Mesenchymal stem cell (in vitro differentiated cells and primary cell): ENCODE measurements at regions not wholly inside any gene's neighbourhood (a gene's known extent, or its start where the extent isn't known, plus 50 kb on each side); places are given as distances from the start of the nearest gene placed in this dataset.
"Not testable (repeated sequence)": the region's sequence is repeated elsewhere in the genome, so short reads cannot be mapped to it uniquely, and the experiment has no call there.

ENCODE experiments used
- DNase-seq: peaks from one replicate; pipeline ENCODE4 v3.0.0-alpha.2; 2013
- H2AFZ ChIP-seq: one replicate; pipeline ENCODE4 v1.6.1; 2013; ENCODE audit warnings: low read depth, mild to moderate bottlenecking, control low read depth, inconsistent platforms, low read length, moderate library complexity
- H2AK5ac ChIP-seq: 2 replicates; pipeline ENCODE4 v1.6.1; 2013; ENCODE audit warnings: low read length, moderate library complexity, mild to moderate bottlenecking, inconsistent platforms; ENCODE audit not compliant: severe bottlenecking
- H2BK120ac ChIP-seq: one replicate; pipeline ENCODE4 v1.6.1; 2013; ENCODE audit warnings: low read depth, mild to moderate bottlenecking, inconsistent platforms, low read length, moderate library complexity
- H2BK12ac ChIP-seq, 2 experiments: one replicate each; pipeline ENCODE4 v1.6.1; 2013; ENCODE audit warnings: inconsistent platforms in 2 of 2, low read length in 2 of 2, mild to moderate bottlenecking in 2 of 2, moderate library complexity in 2 of 2, control low read depth in 1 of 2
- H2BK15ac ChIP-seq: one replicate; pipeline ENCODE4 v1.6.1; 2013; ENCODE audit warnings: mild to moderate bottlenecking, low read depth, inconsistent platforms; ENCODE audit not compliant: poor library complexity, severe bottlenecking
- H2BK5ac ChIP-seq: 2 replicates; pipeline ENCODE4 v1.6.1; 2013; ENCODE audit warnings: low read depth, mild to moderate bottlenecking, low read length, control low read depth, inconsistent platforms; ENCODE audit not compliant: poor library complexity, severe bottlenecking
- H3K14ac ChIP-seq, 2 experiments: one replicate each; pipeline ENCODE4 v1.6.1; 2013; ENCODE audit warnings: inconsistent platforms in 2 of 2, low read length in 2 of 2, control low read depth in 1 of 2, mild to moderate bottlenecking in 1 of 2, moderate library complexity in 1 of 2
- H3K18ac ChIP-seq, 2 experiments: one replicate each; pipeline ENCODE4 v1.6.1; 2013; ENCODE audit warnings: inconsistent platforms in 2 of 2, low read length in 2 of 2, control low read depth in 1 of 2, low read depth in 1 of 2, mild to moderate bottlenecking in 1 of 2
- H3K23ac ChIP-seq, 2 experiments: one replicate each; pipeline ENCODE4 v1.6.1; 2013; ENCODE audit warnings: inconsistent platforms in 2 of 2, low read length in 2 of 2, mild to moderate bottlenecking in 2 of 2, moderate library complexity in 2 of 2, control low read depth in 1 of 2
- H3K27ac ChIP-seq: 2 replicates; pipeline ENCODE4 v1.5.1; 2013; ENCODE audit warnings: mild to moderate bottlenecking, moderate library complexity, low read length, control low read depth, inconsistent platforms; ENCODE audit not compliant: poor library complexity, severe bottlenecking
- H3K27me3 ChIP-seq, 2 experiments: 2 replicates each; pipeline versions ENCODE4 v1.6.1 to v1.7.0; 2013; ENCODE audit warnings: low read length in 2 of 2, mild to moderate bottlenecking in 2 of 2, moderate library complexity in 2 of 2, control low read depth in 1 of 2, inconsistent platforms in 1 of 2; ENCODE audit not compliant: control insufficient read depth in 1 of 2, insufficient read depth in 1 of 2
- H3K36me3 ChIP-seq, 2 experiments: 2 replicates each; pipeline versions ENCODE4 v1.6.1 to v1.7.0; 2013; ENCODE audit warnings: low read length in 2 of 2, control low read depth in 1 of 2, inconsistent platforms in 1 of 2, low read depth in 1 of 2, mild to moderate bottlenecking in 1 of 2; ENCODE audit not compliant: insufficient read depth in 2 of 2, control insufficient read depth in 1 of 2
- H3K4ac ChIP-seq, 2 experiments: one replicate each; pipeline ENCODE4 v1.6.1; 2013; ENCODE audit warnings: inconsistent platforms in 2 of 2, low read length in 2 of 2, mild to moderate bottlenecking in 2 of 2, moderate library complexity in 2 of 2, control low read depth in 1 of 2, low read depth in 1 of 2
- H3K4me1 ChIP-seq: 2 replicates; pipeline ENCODE4 v1.6.1; 2013; ENCODE audit warnings: low read depth, low read length, control low read depth; ENCODE audit not compliant: control insufficient read depth, insufficient read depth
- H3K4me2 ChIP-seq: 2 replicates; pipeline ENCODE4 v1.6.1; 2013; ENCODE audit warnings: low read length, mild to moderate bottlenecking, inconsistent platforms; ENCODE audit not compliant: poor library complexity, severe bottlenecking
- H3K4me3 ChIP-seq, 2 experiments: 2 replicates each; pipeline versions ENCODE4 v1.5.1 to v1.7.0; 2013; ENCODE audit warnings: low read length in 2 of 2, mild to moderate bottlenecking in 2 of 2, control low read depth in 1 of 2, low read depth in 1 of 2; ENCODE audit not compliant: insufficient read depth in 1 of 2
- H3K79me1 ChIP-seq: replicated peaks from 2 replicates; pipeline ENCODE4 v1.6.1; 2013; ENCODE audit warnings: mild to moderate bottlenecking, control low read depth, low read length, inconsistent platforms; ENCODE audit not compliant: poor library complexity, severe bottlenecking
- H3K9ac ChIP-seq: 2 replicates; pipeline ENCODE4 v1.7.0; 2013; ENCODE audit warnings: mild to moderate bottlenecking, low read length, moderate library complexity
- H3K9me3 ChIP-seq: 2 replicates; pipeline ENCODE4 v1.7.0; 2013; ENCODE audit warnings: mild to moderate bottlenecking, low read length; ENCODE audit not compliant: control insufficient read depth
- H4K8ac ChIP-seq: one replicate; pipeline ENCODE4 v1.6.1; 2013; ENCODE audit warnings: inconsistent platforms, mild to moderate bottlenecking, low read length, moderate library complexity
- H4K91ac ChIP-seq: one replicate; pipeline ENCODE4 v1.6.1; 2013; ENCODE audit warnings: mild to moderate bottlenecking, low read length, inconsistent platforms
- WGBS: methylation state at CpG from one replicate; pipeline ENCODE4 v1.1.7; 2013; ENCODE audit warnings: mixed read lengths; 5-methylcytosine and 5-hydroxymethylcytosine counted together

DNA sequence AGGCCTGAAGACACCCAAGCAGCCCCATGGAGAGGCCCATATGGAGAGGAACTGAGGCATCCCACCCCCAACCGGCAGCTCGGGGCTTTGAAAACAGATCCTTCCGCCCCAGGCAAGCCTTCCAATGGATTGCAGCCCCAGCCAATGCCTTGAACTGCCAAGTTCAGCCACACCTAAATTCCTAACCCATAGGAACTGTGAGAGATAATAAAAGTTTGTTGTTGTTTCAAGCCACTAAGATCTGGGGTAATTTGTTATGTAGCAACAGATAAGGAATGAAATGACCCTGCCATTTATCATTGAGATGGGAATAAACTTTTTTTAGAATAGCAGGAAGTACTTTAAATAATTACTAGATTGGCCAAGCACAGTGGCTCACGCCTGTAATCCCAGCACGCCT lies 80.3 kb upstream of the SPDYE9 start:
- not testable (repeated sequence) for H3K9me3 ChIP-seq, H3K4me1 ChIP-seq, H3K9ac ChIP-seq, H3K27ac ChIP-seq, DNase-seq, H3K36me3 ChIP-seq, H3K4me2 ChIP-seq, H2AK5ac ChIP-seq, H4K91ac ChIP-seq, H2BK120ac ChIP-seq, H3K4ac ChIP-seq, H2AFZ ChIP-seq, H3K79me1 ChIP-seq, H3K4me3 ChIP-seq, H3K14ac ChIP-seq, H3K23ac ChIP-seq, H2BK5ac ChIP-seq, H2BK12ac ChIP-seq, H2BK15ac ChIP-seq, H4K8ac ChIP-seq, H3K27me3 ChIP-seq, H3K18ac ChIP-seq
- whole genome bisulfite sequencing = no CpG with 5 or more reads among the region's 5 CpGs

DNA sequence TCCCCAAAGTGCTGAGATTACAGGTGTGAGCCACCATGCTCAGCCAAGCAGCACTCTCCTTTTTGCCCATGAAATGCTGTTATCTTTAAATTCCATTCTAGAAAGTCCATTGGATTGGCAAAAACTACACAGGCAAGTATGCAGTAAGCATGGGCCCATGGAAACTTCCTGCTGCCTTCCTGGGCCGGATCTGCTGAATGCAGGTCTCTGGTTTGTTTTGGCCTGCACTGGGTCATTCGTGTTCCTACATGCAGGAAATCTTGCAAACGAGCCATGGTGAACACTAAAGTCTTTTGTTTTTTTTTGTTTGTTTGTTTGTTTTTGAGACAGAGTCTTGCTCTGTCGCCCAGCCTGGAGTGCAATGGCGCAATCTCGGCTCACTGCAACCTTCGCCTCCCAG lies 76.8 kb upstream of the SPDYE9 start:
- H3K27me3 ChIP-seq, H3K27ac ChIP-seq, DNase-seq, H2BK5ac ChIP-seq, H3K4me2 ChIP-seq, H3K9me3 ChIP-seq, H3K4ac ChIP-seq, H3K18ac ChIP-seq, H2BK15ac ChIP-seq, H3K9ac ChIP-seq, H4K8ac ChIP-seq, H2BK12ac ChIP-seq, H3K4me1 ChIP-seq, H2BK120ac ChIP-seq, H3K23ac ChIP-seq, H3K4me3 ChIP-seq, H3K14ac ChIP-seq, H2AFZ ChIP-seq, H3K36me3 ChIP-seq, H2AK5ac ChIP-seq, H3K79me1 ChIP-seq, H4K91ac ChIP-seq: not testable (repeated sequence)
- no CpG with 5 or more reads among the region's 7 CpGs for WGBS

DNA sequence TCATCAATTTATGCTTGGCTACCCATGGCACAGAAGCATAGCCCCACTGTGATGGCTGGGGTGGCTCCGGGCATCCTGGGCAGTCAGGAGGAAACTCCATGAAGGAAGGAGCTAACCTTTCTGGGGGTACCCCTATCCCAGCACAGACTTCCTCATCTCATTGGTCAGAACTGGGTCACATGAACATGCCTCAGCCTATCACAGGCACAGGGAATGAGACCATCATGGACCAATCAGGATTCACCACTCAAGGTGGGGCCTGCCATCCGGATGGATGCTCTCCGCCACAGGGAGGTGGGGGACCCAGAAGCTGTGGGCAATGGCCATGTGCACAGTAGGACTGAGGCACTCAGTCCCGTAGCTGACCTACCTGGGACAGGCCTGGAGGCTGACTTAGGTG lies 75.9 kb upstream of the SPDYE9 start:
- not testable (repeated sequence) for H4K91ac ChIP-seq, H2BK120ac ChIP-seq, H3K14ac ChIP-seq, H3K27ac ChIP-seq, H3K36me3 ChIP-seq, DNase-seq, H2AFZ ChIP-seq, H2BK5ac ChIP-seq, H3K9ac ChIP-seq, H3K4me2 ChIP-seq, H3K9me3 ChIP-seq, H2BK15ac ChIP-seq, H3K4ac ChIP-seq, H3K23ac ChIP-seq, H3K79me1 ChIP-seq, H3K4me1 ChIP-seq, H2BK12ac ChIP-seq, H3K4me3 ChIP-seq, H3K27me3 ChIP-seq, H2AK5ac ChIP-seq, H3K18ac ChIP-seq, H4K8ac ChIP-seq
- no CpG with 5 or more reads among the region's 4 CpGs for WGBS

DNA sequence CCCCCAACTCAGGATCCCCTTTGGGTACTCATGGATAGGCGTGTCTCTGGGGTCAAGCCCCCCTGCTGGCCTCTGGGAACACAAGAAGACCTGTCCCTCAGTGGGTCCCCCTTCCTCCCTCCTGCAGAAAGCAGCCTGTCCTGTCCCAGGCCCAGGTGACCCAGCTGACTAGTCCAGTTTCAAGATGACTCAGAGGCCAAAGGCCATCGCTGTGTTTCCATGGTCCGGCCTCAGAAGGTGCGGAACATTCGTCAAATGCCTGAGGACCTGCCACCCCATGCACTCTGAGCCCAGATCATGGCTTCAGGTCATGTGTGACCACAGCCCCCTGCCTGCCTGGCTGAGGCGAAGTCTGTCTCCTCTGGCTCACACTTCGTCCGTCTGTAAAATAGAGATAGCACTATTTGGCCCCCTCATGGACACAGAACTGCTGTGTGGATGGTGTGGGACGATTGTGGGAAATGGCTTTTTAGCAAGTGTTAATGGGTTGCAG lies 71.4 kb upstream of the SPDYE9 start:
- not testable (repeated sequence) for H2BK15ac ChIP-seq, H3K4me1 ChIP-seq, H2AK5ac ChIP-seq, H4K91ac ChIP-seq, H2BK12ac ChIP-seq, H3K4ac ChIP-seq, H3K23ac ChIP-seq, H4K8ac ChIP-seq, H3K27ac ChIP-seq, H3K36me3 ChIP-seq, H3K79me1 ChIP-seq, DNase-seq, H3K9ac ChIP-seq, H3K4me2 ChIP-seq, H3K18ac ChIP-seq, H2BK120ac ChIP-seq, H3K4me3 ChIP-seq, H2AFZ ChIP-seq, H2BK5ac ChIP-seq, H3K9me3 ChIP-seq, H3K27me3 ChIP-seq, H3K14ac ChIP-seq
- no CpG with 5 or more reads among the region's 9 CpGs for WGBS
